GM21447 (cell line): ENCODE measurements at regions not wholly inside any gene's neighbourhood (a gene's known extent, or its start where the extent isn't known, plus 50 kb on each side); places are given as distances from the start of the nearest gene placed in this dataset.

Source experiments
- ATAC-seq: cut with Tn5 transposase; IDR thresholded peaks from one replicate; pipeline ENCODE4 v1.9.1; 2021; ENCODE audit not compliant: unreplicated experiment

GRCh38 chr11:87438416-87438815, 400.7 kb downstream of the TMEM135 start:
- ATAC-seq: no peak

- ATAC-seq: no peak
Observed at GRCh38 chr11:87437844-87438223, 400.1 kb downstream of the TMEM135 start.

GRCh38 chr11:87437133-87437843, 399.6 kb downstream of the TMEM135 start:
- no peak for ATAC-seq

- ATAC-seq: no peak
Observed at GRCh38 chr11:87432022-87432421, 394.3 kb downstream of the TMEM135 start.

GRCh38 chr11:87431392-87431791, 393.7 kb downstream of the TMEM135 start:
- ATAC-seq: no peak

GRCh38 chr11:87430821-87431220, 393.1 kb downstream of the TMEM135 start:
- ATAC-seq: no peak

GRCh38 chr11:87429996-87430395, 392.3 kb downstream of the TMEM135 start:
- ATAC-seq: no peak

GRCh38 chr11:87428266-87428665, 390.5 kb downstream of the TMEM135 start:
- ATAC-seq: no peak

GRCh38 chr11:87425943-87426342, 388.2 kb downstream of the TMEM135 start:
- ATAC-seq: no peak

GRCh38 chr11:87425391-87425790, 387.7 kb downstream of the TMEM135 start:
- ATAC-seq: no peak

GRCh38 chr11:87423161-87423560, 385.4 kb downstream of the TMEM135 start:
- ATAC-seq: no peak

- no peak for ATAC-seq
Observed at GRCh38 chr11:87422566-87422965, 384.8 kb downstream of the TMEM135 start.

GRCh38 chr11:87421422-87421821, 383.7 kb downstream of the TMEM135 start:
- peak; percentile 74 for ATAC-seq

- no peak for ATAC-seq
Observed at GRCh38 chr11:87417951-87418350, 380.2 kb downstream of the TMEM135 start.

GRCh38 chr11:87405843-87406242, 368.1 kb downstream of the TMEM135 start:
- ATAC-seq: no peak

- no peak for ATAC-seq
Observed at GRCh38 chr11:87405356-87405755, 367.6 kb downstream of the TMEM135 start.

GRCh38 chr11:87401653-87402052, 363.9 kb downstream of the TMEM135 start:
- ATAC-seq: no peak

GRCh38 chr11:87399341-87399740, 361.6 kb downstream of the TMEM135 start:
- ATAC-seq: no peak

GRCh38 chr11:87398931-87399330, 361.2 kb downstream of the TMEM135 start:
- ATAC-seq: no peak

GRCh38 chr11:87397011-87397865, 359.5 kb downstream of the TMEM135 start:
- no peak for ATAC-seq

GRCh38 chr11:87394924-87395323, 357.2 kb downstream of the TMEM135 start:
- ATAC-seq: no peak

GRCh38 chr11:87392665-87393064, 354.9 kb downstream of the TMEM135 start:
- no peak for ATAC-seq
